MG63 (cell line): ENCODE measurements at regions not wholly inside any gene's neighbourhood (a gene's known extent, or its start where the extent isn't known, plus 50 kb on each side); places are given as distances from the start of the nearest gene placed in this dataset.
A peak's percentile ranks its signal among the peaks of the same experiment; 100 is the strongest.

Source experiments
- DNase-seq: peaks from one replicate; pipeline ENCODE4 v3.0.0-alpha.2; 2020
- H3K27me3 ChIP-seq: fragments of 250-450 bp; sonication (Bioruptor Pico); 2 replicates; pipeline ENCODE4 v1.5.1; 2020; ENCODE audit warnings: mild to moderate bottlenecking, moderate library complexity
- H3K36me3 ChIP-seq: fragments of 250-450 bp; sonication (Bioruptor Pico); 2 replicates; pipeline ENCODE4 v1.5.1; 2020; ENCODE audit warnings: mild to moderate bottlenecking, moderate library complexity
- H3K4me3 ChIP-seq: fragments of 250-450 bp; sonication (Bioruptor Pico); 2 replicates; pipeline ENCODE4 v1.5.1; 2020; ENCODE audit warnings: mild to moderate bottlenecking, moderate library complexity
- H3K9me3 ChIP-seq: fragments of 250-450 bp; sonication (Bioruptor Pico); 2 replicates; pipeline ENCODE4 v1.5.1; 2020; ENCODE audit warnings: mild to moderate bottlenecking, moderate library complexity

GRCh38 chr6:80638213-80639055, 532.0 kb downstream of the BCKDHB start:
- no peaks in the 10 kb centered on the region for H3K27me3 ChIP-seq
- no peak overlapping the region for H3K4me3 ChIP-seq
- no peaks in the 10 kb centered on the region for H3K36me3 ChIP-seq
- peak; percentile 62 for DNase-seq
- no peaks in the 10 kb centered on the region; the same call in 1 of the 2 replicates for H3K9me3 ChIP-seq

- no peak for DNase-seq
- no peaks in the 10 kb centered on the region; the same call in 1 of the 2 replicates for H3K9me3 ChIP-seq
These were observed 530.8 kb downstream of the BCKDHB start for GRCh38 chr6:80637312-80637711.

DNA sequence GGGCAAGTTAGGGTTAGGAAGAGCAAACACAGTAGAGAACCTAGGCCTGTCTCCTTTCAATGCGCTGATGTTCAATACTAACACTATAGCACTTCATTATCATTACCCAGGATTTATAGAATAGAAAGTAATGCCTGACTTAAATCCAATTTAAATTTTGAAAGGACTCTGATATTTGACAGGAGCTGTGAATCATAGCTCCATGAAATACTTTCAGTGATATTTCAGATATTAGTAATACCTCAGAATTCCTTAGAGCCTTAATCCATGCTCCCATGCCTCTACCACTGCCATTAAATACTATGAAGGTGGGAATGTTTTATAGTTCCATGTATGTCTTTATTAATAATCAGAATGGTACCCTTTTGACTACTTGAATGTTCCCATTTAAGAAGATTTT, 530.2 kb downstream of the BCKDHB start:
- no peaks in the 10 kb centered on the region for H3K36me3 ChIP-seq
- no peak for DNase-seq
- H3K9me3 ChIP-seq = no peaks in the 10 kb centered on the region; the same call in 1 of the 2 replicates
- no peak overlapping the region for H3K4me3 ChIP-seq
- no peaks in the 10 kb centered on the region for H3K27me3 ChIP-seq

More at GRCh38 chr6:80637312-80637711, 530.8 kb downstream of the BCKDHB start:
- no peak overlapping the region for H3K4me3 ChIP-seq
- no peaks in the 10 kb centered on the region for H3K27me3 ChIP-seq
- H3K36me3 ChIP-seq = no peaks in the 10 kb centered on the region

DNA sequence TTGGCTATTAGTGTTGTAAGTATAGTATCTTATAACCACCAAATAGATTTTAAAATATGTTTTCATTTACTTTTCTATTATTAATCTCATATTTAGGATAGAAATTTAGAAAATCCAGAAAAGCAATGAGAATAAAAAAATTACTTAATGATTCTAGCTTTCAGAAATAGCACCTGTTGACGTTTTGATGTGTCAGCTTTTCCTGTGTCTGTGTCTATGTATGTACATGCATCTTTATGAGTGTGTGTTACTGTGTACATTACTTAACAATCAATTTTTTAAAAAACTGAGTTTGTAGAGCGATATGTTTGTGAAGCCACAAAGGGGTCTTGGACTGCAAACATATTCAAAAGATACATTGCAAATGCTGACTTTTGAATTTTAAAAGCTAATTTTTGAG, 526.9 kb downstream of the BCKDHB start:
- no peaks in the 10 kb centered on the region for H3K36me3 ChIP-seq
- no peaks in the 10 kb centered on the region for H3K27me3 ChIP-seq
- no peak for DNase-seq
- H3K9me3 ChIP-seq = no peaks in the 10 kb centered on the region; the same call in none of the 2 replicates
- no peak overlapping the region for H3K4me3 ChIP-seq

DNA sequence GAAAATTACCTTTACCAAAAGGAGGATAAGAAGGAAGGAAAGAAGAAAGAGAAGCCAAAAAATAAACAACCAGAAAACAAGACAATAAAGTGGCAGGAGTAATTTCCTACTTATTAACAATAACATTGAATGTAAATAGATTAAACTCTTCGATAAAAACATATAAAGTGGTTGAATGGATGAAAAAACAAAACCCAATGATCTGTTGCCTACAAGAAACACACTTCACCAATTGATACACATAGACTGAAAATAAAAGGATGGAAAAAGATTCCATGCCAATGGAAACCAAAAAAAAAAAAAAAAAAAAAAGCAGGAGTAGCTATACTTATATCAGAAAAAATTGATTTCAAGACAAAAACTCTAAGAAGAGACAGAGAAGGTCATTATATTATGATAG, 518.9 kb downstream of the BCKDHB start:
- no peak for DNase-seq
- Histone ChIP-seq H3K36me3 (no peaks in the 10 kb centered on the region), H3K9me3 (peaks cover 16% of the 10 kb centered on the region), H3K27me3 (no peaks in the 10 kb centered on the region), H3K4me3 (no peak overlapping the region)

- H3K9me3 ChIP-seq = peaks cover 16% of the 10 kb centered on the region; the same call in 1 of the 2 replicates
- no peak for DNase-seq
- no peaks in the 10 kb centered on the region for H3K36me3 ChIP-seq
- H3K27me3 ChIP-seq = no peaks in the 10 kb centered on the region
- no peak overlapping the region for H3K4me3 ChIP-seq
These were observed 516.8 kb downstream of the BCKDHB start for GRCh38 chr6:80623066-80623815.

- DNase-seq = no peak
- Histone ChIP-seq H3K9me3 (peaks cover 13% of the 10 kb centered on the region; the same call in 1 of the 2 replicates), H3K4me3 (no peak overlapping the region), H3K27me3 (no peaks in the 10 kb centered on the region), H3K36me3 (no peaks in the 10 kb centered on the region)
These were observed 516.2 kb downstream of the BCKDHB start for GRCh38 chr6:80622641-80623040.

- Histone ChIP-seq H3K36me3 (no peaks in the 10 kb centered on the region), H3K27me3 (no peaks in the 10 kb centered on the region), H3K4me3 (no peak overlapping the region), H3K9me3 (no peaks in the 10 kb centered on the region)
- DNase-seq = no peak
These were observed 512.5 kb downstream of the BCKDHB start for GRCh38 chr6:80618953-80619352.

DNA sequence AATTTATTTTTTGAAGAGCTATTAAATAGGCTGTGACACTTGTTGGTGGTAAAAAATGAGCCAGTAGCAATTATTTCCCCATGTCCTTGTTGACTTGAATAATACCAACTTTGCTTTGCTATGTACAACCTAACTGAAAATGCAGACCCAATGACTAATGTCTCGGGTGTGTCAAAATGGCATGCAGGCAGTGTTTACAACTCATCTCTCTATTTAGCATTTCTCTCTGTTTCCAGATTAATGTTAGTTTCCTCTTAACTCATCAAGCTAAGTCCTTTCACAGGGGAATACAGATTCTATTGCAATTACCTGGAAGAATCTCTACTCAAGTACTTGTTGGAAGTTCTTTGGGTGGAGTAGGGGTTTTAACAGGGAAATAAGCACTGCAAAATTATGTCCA, 504.4 kb downstream of the BCKDHB start:
- H3K36me3 ChIP-seq = no peaks in the 10 kb centered on the region
- H3K27me3 ChIP-seq = no peaks in the 10 kb centered on the region
- no peak overlapping the region for H3K4me3 ChIP-seq
- DNase-seq = peak; percentile 52
- H3K9me3 ChIP-seq = no peaks in the 10 kb centered on the region

DNA sequence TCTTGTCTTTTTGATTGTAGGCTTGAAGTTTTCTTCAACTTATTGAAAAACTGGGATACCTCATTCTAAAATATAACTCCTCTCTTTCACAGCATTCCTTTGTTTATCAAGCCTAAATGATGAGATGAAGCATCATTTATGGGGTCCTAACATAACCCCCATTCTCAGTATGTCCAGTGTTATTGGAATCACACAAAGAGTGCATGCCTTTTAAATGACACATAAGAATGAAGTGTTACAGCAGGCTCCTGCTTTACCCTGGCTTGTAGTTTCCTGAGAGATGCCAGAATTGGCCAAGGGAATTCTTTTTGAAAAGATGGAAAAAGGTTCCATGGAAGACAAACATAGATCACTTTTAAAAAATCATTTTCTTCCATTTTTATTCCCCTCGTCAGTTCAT, 502.4 kb downstream of the BCKDHB start:
- peak; percentile 3 for DNase-seq
- H3K27me3 ChIP-seq = no peaks in the 10 kb centered on the region
- H3K36me3 ChIP-seq = no peaks in the 10 kb centered on the region
- no peaks in the 10 kb centered on the region for H3K9me3 ChIP-seq
- H3K4me3 ChIP-seq = no peak overlapping the region

- Histone ChIP-seq H3K9me3 (no peaks in the 10 kb centered on the region), H3K27me3 (no peaks in the 10 kb centered on the region), H3K4me3 (no peak overlapping the region), H3K36me3 (no peaks in the 10 kb centered on the region)
- DNase-seq = peak; percentile 85
These were observed 501.4 kb downstream of the BCKDHB start for GRCh38 chr6:80607811-80608391.

GRCh38 chr6:80605165-80605989, 498.9 kb downstream of the BCKDHB start:
- H3K4me3 ChIP-seq = no peak overlapping the region
- no peaks in the 10 kb centered on the region for H3K27me3 ChIP-seq
- H3K36me3 ChIP-seq = no peaks in the 10 kb centered on the region
- DNase-seq = no peak
- no peaks in the 10 kb centered on the region for H3K9me3 ChIP-seq

GRCh38 chr6:80603679-80604078, 497.2 kb downstream of the BCKDHB start:
- Histone ChIP-seq H3K4me3 (no peak overlapping the region), H3K27me3 (no peaks in the 10 kb centered on the region), H3K9me3 (no peaks in the 10 kb centered on the region), H3K36me3 (no peaks in the 10 kb centered on the region)
- DNase-seq = no peak

DNA sequence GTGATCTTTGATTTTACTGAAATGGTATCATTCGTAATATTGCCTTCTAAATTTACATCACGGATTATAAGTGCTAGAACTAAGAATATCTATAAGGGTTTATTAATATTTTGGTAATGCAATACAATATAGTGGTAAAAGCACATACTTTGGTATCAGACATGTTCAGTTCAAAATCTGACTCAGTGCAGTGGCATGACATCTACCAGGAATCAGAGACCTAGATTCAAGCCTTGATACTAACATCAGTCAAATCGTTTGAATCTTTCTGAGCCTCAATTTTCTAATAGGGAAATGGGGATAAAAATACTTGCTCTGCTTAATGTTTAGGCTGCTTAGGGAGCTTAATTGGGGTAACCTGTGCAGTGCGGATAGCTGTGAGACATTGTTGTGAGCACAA, 488.0 kb downstream of the BCKDHB start:
- H3K27me3 ChIP-seq = no peaks in the 10 kb centered on the region
- DNase-seq = no peak
- no peaks in the 10 kb centered on the region for H3K9me3 ChIP-seq
- no peak overlapping the region for H3K4me3 ChIP-seq
- H3K36me3 ChIP-seq = no peaks in the 10 kb centered on the region

DNA sequence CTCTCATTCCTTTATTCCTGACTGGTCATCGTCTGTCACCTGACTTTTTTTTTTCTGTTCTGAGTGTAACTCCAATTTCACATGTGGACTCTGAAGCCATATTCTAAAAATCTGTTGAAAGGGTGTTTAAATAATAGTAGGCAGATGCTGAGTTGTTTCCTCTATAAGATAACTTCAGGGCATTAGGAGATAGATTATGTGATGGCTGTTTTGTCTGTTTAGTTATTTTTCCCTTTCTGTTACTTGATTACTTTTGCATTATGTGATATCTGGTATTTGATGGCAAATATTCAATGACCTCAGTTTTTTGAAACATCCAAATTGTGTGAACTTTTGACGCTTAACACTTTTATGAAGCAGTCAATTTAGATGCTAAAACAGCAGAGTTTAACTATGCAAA, 486.0 kb downstream of the BCKDHB start:
- no peak overlapping the region for H3K4me3 ChIP-seq
- no peaks in the 10 kb centered on the region for H3K36me3 ChIP-seq
- DNase-seq = no peak
- peaks cover 2% of the 10 kb centered on the region; the same call in 1 of the 2 replicates for H3K9me3 ChIP-seq
- H3K27me3 ChIP-seq = no peaks in the 10 kb centered on the region

DNA sequence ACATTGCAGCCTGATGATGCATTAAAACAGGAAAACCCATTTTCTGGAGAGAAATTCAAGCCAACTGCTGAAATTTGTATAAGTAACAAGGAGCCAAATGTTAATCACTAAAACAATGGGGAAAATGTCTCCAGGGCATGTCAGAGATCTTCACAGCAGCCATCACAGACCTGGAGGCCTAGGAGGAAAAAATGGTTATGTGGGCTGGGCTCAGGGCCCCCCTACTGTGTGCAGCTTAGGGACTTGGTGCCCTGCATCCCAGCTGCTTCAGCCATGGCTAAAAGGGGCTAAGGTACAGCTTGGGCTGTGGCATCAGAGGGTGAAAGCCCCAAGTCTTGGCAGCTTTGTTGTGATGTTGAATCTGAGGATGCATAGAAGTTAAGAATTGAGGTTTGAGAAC, 479.8 kb downstream of the BCKDHB start:
- no peaks in the 10 kb centered on the region for H3K36me3 ChIP-seq
- no peak for DNase-seq
- H3K9me3 ChIP-seq = peaks cover 3% of the 10 kb centered on the region; the same call in 1 of the 2 replicates
- H3K4me3 ChIP-seq = no peak overlapping the region
- H3K27me3 ChIP-seq = no peaks in the 10 kb centered on the region
